ENCODE measurements at regions not wholly inside any gene's neighbourhood (a gene's known extent, or its start where the extent isn't known, plus 50 kb on each side); places are given as distances from the start of the nearest gene placed in this dataset.

DNA sequence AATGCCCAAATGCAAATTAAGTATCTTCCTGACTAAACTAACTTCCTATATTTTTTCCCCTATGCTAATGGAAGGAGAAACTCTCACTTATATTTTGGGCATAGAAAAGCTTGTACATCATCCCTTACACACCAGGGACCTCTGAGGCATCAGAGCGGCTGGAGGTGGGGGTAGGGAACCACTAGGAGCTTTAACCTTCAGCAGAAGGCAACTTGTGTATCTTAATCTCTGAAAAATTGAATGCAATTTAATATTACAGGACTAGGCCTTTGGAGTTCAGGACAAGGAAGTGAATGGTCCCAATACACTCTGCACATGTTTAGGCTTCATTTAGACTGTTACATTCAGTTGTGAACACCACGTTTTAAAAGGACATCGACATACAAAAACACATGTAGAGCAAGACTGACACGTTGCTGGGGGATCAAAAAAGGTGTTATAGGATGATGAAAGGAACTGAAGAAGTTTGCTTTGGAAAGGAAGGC, 85.9 kb downstream of the NAV1 start:
- TF ChIP-seq POLR2A (IDR thresholded peaks at IDR 0.05): no peak
- TF ChIP-seq, protein P1, sequence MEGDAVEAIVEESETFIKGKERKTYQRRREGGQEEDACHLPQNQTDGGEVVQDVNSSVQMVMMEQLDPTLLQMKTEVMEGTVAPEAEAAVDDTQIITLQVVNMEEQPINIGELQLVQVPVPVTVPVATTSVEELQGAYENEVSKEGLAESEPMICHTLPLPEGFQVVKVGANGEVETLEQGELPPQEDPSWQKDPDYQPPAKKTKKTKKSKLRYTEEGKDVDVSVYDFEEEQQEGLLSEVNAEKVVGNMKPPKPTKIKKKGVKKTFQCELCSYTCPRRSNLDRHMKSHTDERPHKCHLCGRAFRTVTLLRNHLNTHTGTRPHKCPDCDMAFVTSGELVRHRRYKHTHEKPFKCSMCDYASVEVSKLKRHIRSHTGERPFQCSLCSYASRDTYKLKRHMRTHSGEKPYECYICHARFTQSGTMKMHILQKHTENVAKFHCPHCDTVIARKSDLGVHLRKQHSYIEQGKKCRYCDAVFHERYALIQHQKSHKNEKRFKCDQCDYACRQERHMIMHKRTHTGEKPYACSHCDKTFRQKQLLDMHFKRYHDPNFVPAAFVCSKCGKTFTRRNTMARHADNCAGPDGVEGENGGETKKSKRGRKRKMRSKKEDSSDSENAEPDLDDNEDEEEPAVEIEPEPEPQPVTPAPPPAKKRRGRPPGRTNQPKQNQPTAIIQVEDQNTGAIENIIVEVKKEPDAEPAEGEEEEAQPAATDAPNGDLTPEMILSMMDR (IDR thresholded peaks at IDR 0.05 in 4 of 5, conservative IDR thresholded peaks at IDR 0.05 in 1 of 5): no peak
